ENCODE measurements at regions not wholly inside any gene's neighbourhood (a gene's known extent, or its start where the extent isn't known, plus 50 kb on each side); places are given as distances from the start of the nearest gene placed in this dataset.
A peak's percentile ranks its signal among the peaks of the same experiment; 100 is the strongest.

GRCh38 chr12:29883941-29884554 lies 100.3 kb upstream of the TMTC1 start:
- no peak for DNase-seq (ENCODE audit: low read depth, low spot score)

- no peak for DNase-seq (ENCODE audit: low read depth, low spot score)
Measured at GRCh38 chr12:29883525-29883924, 99.8 kb upstream of the TMTC1 start.

- no peak for DNase-seq (ENCODE audit: low read depth, low spot score)
Measured at GRCh38 chr12:29882846-29883245, 99.1 kb upstream of the TMTC1 start.

- no peak for DNase-seq (ENCODE audit: low read depth, low spot score)
Measured at GRCh38 chr12:29880987-29881386, 97.2 kb upstream of the TMTC1 start.

- peak; percentile 8 for DNase-seq (ENCODE audit: low read depth, low spot score)
Measured at GRCh38 chr12:29879606-29880308, 96.0 kb upstream of the TMTC1 start.

- no peak for DNase-seq (ENCODE audit: low read depth, low spot score)
Measured at GRCh38 chr12:29869946-29870345, 86.2 kb upstream of the TMTC1 start.

GRCh38 chr12:29867823-29868222 lies 84.1 kb upstream of the TMTC1 start:
- no peak for DNase-seq (ENCODE audit: low read depth, low spot score)

- DNase-seq (ENCODE audit: low read depth, low spot score), result peak; percentile 13
Measured at GRCh38 chr12:29863665-29864064, 79.9 kb upstream of the TMTC1 start.

GRCh38 chr12:29858270-29858786 lies 74.6 kb upstream of the TMTC1 start:
- no peak for DNase-seq (ENCODE audit: low read depth, low spot score)

- DNase-seq (ENCODE audit: low read depth, low spot score), result no peak
Measured at GRCh38 chr12:29847246-29847645, 63.5 kb upstream of the TMTC1 start.

GRCh38 chr12:29844667-29845066 lies 60.9 kb upstream of the TMTC1 start:
- no peak for DNase-seq (ENCODE audit: low read depth, low spot score)

GRCh38 chr12:29843036-29843435 lies 59.3 kb upstream of the TMTC1 start:
- DNase-seq (ENCODE audit: low read depth, low spot score), result no peak

- no peak for DNase-seq (ENCODE audit: low read depth, low spot score)
Measured at GRCh38 chr12:29838768-29839167, 55.0 kb upstream of the TMTC1 start.

Data from ELF-1 (cell line).